HEK293T (cell line): ENCODE measurements at regions not wholly inside any gene's neighbourhood (a gene's known extent, or its start where the extent isn't known, plus 50 kb on each side); places are given as distances from the start of the nearest gene placed in this dataset.

Experiments
- ARNT ChIP-seq: fragments of 450-650 bp; IDR thresholded peaks from 2 replicates; pipeline ENCODE4 v1.6.1; 2017; ENCODE audit warnings: mild to moderate bottlenecking
- ELF4 ChIP-seq: fragments of 450-650 bp; IDR thresholded peaks from 2 replicates; pipeline ENCODE4 v1.6.1; 2017; ENCODE audit warnings: antibody characterized with exemption
- FOXA1 ChIP-seq: fragments of 450-650 bp; IDR thresholded peaks from 2 replicates; pipeline ENCODE4 v1.6.1; 2016; ENCODE audit warnings: mild to moderate bottlenecking
- FOXM1 ChIP-seq: fragments of 450-650 bp; IDR thresholded peaks from 2 replicates; pipeline ENCODE4 v1.6.1; 2017; ENCODE audit warnings: mild to moderate bottlenecking, borderline replicate concordance
- NFRKB ChIP-seq: fragments of 450-650 bp; IDR thresholded peaks from 2 replicates; pipeline ENCODE4 v1.6.1; 2016; ENCODE audit warnings: mild to moderate bottlenecking, moderate library complexity
- SP1 ChIP-seq: fragments of 450-650 bp; IDR thresholded peaks from 2 replicates; pipeline ENCODE4 v1.6.1; 2017
- ZNF384 ChIP-seq: fragments of 450-650 bp; IDR thresholded peaks from 2 replicates; pipeline ENCODE4 v1.6.1; 2016

- TF ChIP-seq FOXA1 (no peak), SP1 (no peak), ZNF384 (no peak), ELF4 (no peak), ARNT (no peak), FOXM1 (no peak), NFRKB (no peak)
These were observed 123.7 kb downstream of the CASP12 start for GRCh38 chr11:104774578-104774977.
